ENCODE measurements at regions not wholly inside any gene's neighbourhood (a gene's known extent, or its start where the extent isn't known, plus 50 kb on each side); places are given as distances from the start of the nearest gene placed in this dataset.

DNA sequence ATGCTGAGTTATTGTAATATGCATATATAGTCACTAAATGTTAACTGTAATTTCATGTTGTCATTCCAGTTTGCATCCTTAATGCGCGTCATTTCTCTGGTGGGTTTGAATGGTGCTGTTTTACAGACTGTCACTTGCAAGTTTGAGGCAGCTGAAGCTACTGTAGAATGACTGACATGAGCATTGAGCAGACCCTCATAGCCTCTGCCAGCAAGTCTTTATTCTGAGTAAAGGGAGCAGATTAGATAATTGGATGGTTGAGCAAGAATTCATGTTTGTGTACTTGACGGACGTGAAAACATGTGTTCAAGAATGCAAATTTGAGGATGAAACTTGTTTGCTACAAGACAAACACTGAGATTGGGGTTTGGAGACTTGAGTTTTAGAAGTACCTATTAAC, 854.8 kb upstream of the KLHL29 start:
- H3K9me3 ChIP-seq (ENCODE audit: control insufficient read depth in 3 of 3, low read length in 3 of 3), result peaks cover 0 to 3% (median 0%) of the 10 kb centered on the region in 3 donors
- no peak overlapping the region for H3K27ac ChIP-seq (ENCODE audit: low read depth, low read length)
- H3K9ac ChIP-seq (ENCODE audit: low read depth in 1 of 3, low read length in 3 of 3), result no peak overlapping the region
- H3K36me3 ChIP-seq (ENCODE audit: control insufficient read depth in 3 of 3, insufficient read depth in 3 of 3, low read length in 3 of 3), result no peaks in the 10 kb centered on the region
- no peaks in the 10 kb centered on the region for H3K27me3 ChIP-seq (ENCODE audit: control insufficient read depth in 3 of 3, insufficient read depth in 3 of 3, low read length in 3 of 3)
- no peaks in the 10 kb centered on the region for H3K4me1 ChIP-seq (ENCODE audit: control insufficient read depth in 3 of 3, insufficient read depth in 3 of 3, low read length in 3 of 3)
- H3K4me3 ChIP-seq (ENCODE audit: low read length in 3 of 3), result no peak overlapping the region

DNA sequence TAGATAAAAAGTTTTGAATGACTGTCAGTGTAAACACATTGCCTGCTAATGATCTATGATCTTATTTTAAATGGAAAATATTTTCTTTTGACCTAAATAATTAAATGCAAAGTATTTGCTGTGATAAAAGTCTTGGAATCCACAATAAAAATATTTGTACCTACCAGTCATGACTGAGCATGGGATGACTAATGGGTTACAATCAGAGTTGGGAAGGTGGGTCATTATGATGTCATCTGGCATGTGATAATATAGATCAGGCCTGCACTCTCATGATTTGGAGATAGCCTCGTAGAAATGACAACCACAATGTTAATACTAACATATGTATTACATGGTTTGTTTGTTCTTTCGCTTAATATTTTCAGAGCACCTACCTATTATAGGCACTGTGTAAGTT, 848.8 kb upstream of the KLHL29 start:
- Histone ChIP-seq H3K27me3 (ENCODE audit: control insufficient read depth in 3 of 3, insufficient read depth in 3 of 3, low read length in 3 of 3) (no peaks in the 10 kb centered on the region), H3K36me3 (ENCODE audit: control insufficient read depth in 3 of 3, insufficient read depth in 3 of 3, low read length in 3 of 3) (no peaks in the 10 kb centered on the region)

DNA sequence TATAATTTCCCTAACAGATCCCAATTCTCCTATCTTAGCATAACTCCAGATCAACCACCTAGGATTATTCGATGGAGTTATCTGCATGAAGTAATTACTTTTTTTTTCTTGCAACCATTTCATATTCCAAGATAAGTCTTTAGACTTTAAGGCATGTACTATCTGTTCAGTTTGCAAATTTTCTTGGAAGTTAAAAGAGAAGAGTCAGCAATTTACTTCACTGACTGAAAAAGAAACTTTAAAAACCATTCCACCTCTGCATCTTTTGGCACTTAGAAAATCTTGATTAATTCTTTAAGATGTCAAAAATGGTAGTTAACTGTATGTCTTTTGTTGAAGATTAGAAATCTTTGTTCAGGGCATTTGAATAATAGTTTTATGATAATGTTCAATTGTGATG, 830.5 kb upstream of the KLHL29 start:
- H3K4me1 ChIP-seq (ENCODE audit: control insufficient read depth in 3 of 3, insufficient read depth in 3 of 3, low read length in 3 of 3), result no peaks in the 10 kb centered on the region
- no peak overlapping the region for H3K4me3 ChIP-seq (ENCODE audit: low read length in 3 of 3)
- no peak overlapping the region for H3K27ac ChIP-seq (ENCODE audit: low read depth, low read length)
- no peaks in the 10 kb centered on the region for H3K27me3 ChIP-seq (ENCODE audit: control insufficient read depth in 3 of 3, insufficient read depth in 3 of 3, low read length in 3 of 3)
- no peak overlapping the region for H3K9ac ChIP-seq (ENCODE audit: low read depth in 1 of 3, low read length in 3 of 3)
- H3K36me3 ChIP-seq (ENCODE audit: control insufficient read depth in 3 of 3, insufficient read depth in 3 of 3, low read length in 3 of 3), result no peaks in the 10 kb centered on the region
- no peaks in the 10 kb centered on the region for H3K9me3 ChIP-seq (ENCODE audit: control insufficient read depth in 3 of 3, low read length in 3 of 3)

More for the DNA sequence above, 848.8 kb upstream of the KLHL29 start:
- Histone ChIP-seq H3K9me3 (ENCODE audit: control insufficient read depth in 3 of 3, low read length in 3 of 3) (no peaks in the 10 kb centered on the region), H3K9ac (ENCODE audit: low read depth in 1 of 3, low read length in 3 of 3) (no peak overlapping the region), H3K4me1 (ENCODE audit: control insufficient read depth in 3 of 3, insufficient read depth in 3 of 3, low read length in 3 of 3) (no peaks in the 10 kb centered on the region), H3K27ac (ENCODE audit: low read depth, low read length) (no peak overlapping the region), H3K4me3 (ENCODE audit: low read length in 3 of 3) (no peak overlapping the region)

DNA sequence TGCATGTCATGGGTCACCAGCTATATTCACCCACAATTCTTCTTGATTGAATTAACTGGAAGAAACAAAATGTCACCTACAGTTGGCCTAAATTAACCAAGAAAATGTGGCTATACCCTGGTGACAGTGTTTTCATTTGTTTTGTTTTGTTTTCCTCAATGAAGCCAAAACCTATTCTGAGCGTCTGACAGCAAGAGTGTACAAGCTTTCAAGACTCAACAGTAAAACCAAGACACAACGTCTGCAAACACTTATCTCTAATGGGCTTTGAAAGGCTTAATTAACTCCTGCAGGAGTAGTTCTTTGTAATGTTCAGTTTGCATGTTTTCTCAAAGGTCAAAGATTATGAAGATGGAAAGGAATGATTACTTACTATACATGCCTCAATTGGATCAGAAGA, 827.6 kb upstream of the KLHL29 start:
- Histone ChIP-seq H3K9me3 (ENCODE audit: control insufficient read depth in 3 of 3, low read length in 3 of 3) (no peaks in the 10 kb centered on the region), H3K4me1 (ENCODE audit: control insufficient read depth in 3 of 3, insufficient read depth in 3 of 3, low read length in 3 of 3) (no peaks in the 10 kb centered on the region), H3K9ac (ENCODE audit: low read depth in 1 of 3, low read length in 3 of 3) (no peak overlapping the region), H3K4me3 (ENCODE audit: low read length in 3 of 3) (no peak overlapping the region), H3K27me3 (ENCODE audit: control insufficient read depth in 3 of 3, insufficient read depth in 3 of 3, low read length in 3 of 3) (no peaks in the 10 kb centered on the region), H3K27ac (ENCODE audit: low read depth, low read length) (no peak overlapping the region), H3K36me3 (ENCODE audit: control insufficient read depth in 3 of 3, insufficient read depth in 3 of 3, low read length in 3 of 3) (no peaks in the 10 kb centered on the region)

DNA sequence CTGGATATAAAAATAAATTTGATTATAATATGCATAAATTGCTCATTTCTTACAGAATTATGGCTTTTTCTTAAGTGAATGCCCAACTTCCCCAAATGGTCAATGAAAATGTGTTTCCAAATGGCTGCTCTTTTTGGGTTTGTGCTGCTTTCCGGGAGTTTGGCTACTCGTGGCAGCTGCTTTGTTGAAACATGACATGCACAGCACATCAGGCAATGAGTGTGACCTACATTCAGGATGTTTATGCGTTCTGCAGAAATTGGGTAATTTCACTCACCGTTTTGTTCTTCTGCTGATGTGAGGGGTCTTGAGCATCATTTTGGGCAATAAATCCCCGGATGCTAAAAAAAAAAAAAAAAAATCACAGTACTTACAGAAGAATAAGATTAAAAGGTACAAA, 825.0 kb upstream of the KLHL29 start:
- Histone ChIP-seq H3K4me3 (ENCODE audit: low read length in 3 of 3) (no peak overlapping the region), H3K9me3 (ENCODE audit: control insufficient read depth in 3 of 3, low read length in 3 of 3) (no peaks in the 10 kb centered on the region), H3K36me3 (ENCODE audit: control insufficient read depth in 3 of 3, insufficient read depth in 3 of 3, low read length in 3 of 3) (no peaks in the 10 kb centered on the region), H3K27me3 (ENCODE audit: control insufficient read depth in 3 of 3, insufficient read depth in 3 of 3, low read length in 3 of 3) (no peaks in the 10 kb centered on the region), H3K27ac (ENCODE audit: low read depth, low read length) (no peak overlapping the region), H3K4me1 (ENCODE audit: control insufficient read depth in 3 of 3, insufficient read depth in 3 of 3, low read length in 3 of 3) (no peaks in the 10 kb centered on the region), H3K9ac (ENCODE audit: low read depth in 1 of 3, low read length in 3 of 3) (no peak overlapping the region)

DNA sequence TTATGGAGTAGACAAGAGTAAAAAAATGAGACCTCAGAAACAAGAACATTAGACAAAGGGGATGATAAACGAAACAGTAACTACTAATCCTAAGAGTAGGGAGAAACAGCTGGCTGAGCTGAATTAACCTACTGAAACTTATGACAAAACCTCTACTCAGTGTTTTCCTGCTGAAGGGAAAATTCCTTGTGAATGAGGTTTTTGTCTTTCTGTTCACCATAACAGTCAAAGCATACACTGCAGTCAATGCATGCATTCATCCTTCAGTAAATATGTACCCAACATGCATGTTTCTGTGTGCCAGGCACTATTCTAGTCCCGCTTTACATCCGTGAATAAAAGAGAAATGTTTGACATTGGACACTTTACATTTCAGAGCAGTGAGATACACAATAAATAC, 805.6 kb upstream of the KLHL29 start:
- Histone ChIP-seq H3K9ac (ENCODE audit: low read depth in 1 of 3, low read length in 3 of 3) (no peak overlapping the region), H3K36me3 (ENCODE audit: control insufficient read depth in 3 of 3, insufficient read depth in 3 of 3, low read length in 3 of 3) (no peaks in the 10 kb centered on the region), H3K4me1 (ENCODE audit: control insufficient read depth in 3 of 3, insufficient read depth in 3 of 3, low read length in 3 of 3) (no peaks in the 10 kb centered on the region), H3K27me3 (ENCODE audit: control insufficient read depth in 3 of 3, insufficient read depth in 3 of 3, low read length in 3 of 3) (no peaks in the 10 kb centered on the region), H3K9me3 (ENCODE audit: control insufficient read depth in 3 of 3, low read length in 3 of 3) (peaks cover 0 to 7% (median 4%) of the 10 kb centered on the region in 3 donors), H3K27ac (ENCODE audit: low read depth, low read length) (no peak overlapping the region), H3K4me3 (ENCODE audit: low read length in 3 of 3) (no peak overlapping the region)

DNA sequence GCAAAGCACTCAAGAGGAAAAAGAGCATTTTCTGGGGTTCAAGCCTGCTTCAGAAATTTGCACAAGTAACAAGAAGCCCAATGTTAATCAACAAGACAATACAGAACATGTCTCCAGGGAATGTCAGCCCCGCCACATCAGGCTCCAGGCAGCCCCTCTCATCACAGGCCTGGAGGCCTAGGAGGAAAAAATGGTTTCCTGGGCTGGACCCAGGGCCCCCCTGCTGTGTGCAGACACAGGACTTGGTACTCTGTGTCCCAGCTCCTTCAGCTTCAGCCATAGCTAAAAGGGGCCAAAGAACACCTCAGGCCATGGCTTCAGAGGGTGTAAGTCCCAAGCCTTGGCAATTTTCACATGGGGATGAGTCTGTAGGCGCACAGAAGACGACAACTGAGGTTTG, 802.9 kb upstream of the KLHL29 start:
- no peaks in the 10 kb centered on the region for H3K27me3 ChIP-seq (ENCODE audit: control insufficient read depth in 3 of 3, insufficient read depth in 3 of 3, low read length in 3 of 3)
- no peak overlapping the region for H3K9ac ChIP-seq (ENCODE audit: low read depth in 1 of 3, low read length in 3 of 3)
- H3K36me3 ChIP-seq (ENCODE audit: control insufficient read depth in 3 of 3, insufficient read depth in 3 of 3, low read length in 3 of 3), result no peaks in the 10 kb centered on the region
- peaks cover 0 to 7% (median 4%) of the 10 kb centered on the region in 3 donors for H3K9me3 ChIP-seq (ENCODE audit: control insufficient read depth in 3 of 3, low read length in 3 of 3)
- no peaks in the 10 kb centered on the region for H3K4me1 ChIP-seq (ENCODE audit: control insufficient read depth in 3 of 3, insufficient read depth in 3 of 3, low read length in 3 of 3)
- no peak overlapping the region for H3K27ac ChIP-seq (ENCODE audit: low read depth, low read length)
- H3K4me3 ChIP-seq (ENCODE audit: low read length in 3 of 3), result no peak overlapping the region

DNA sequence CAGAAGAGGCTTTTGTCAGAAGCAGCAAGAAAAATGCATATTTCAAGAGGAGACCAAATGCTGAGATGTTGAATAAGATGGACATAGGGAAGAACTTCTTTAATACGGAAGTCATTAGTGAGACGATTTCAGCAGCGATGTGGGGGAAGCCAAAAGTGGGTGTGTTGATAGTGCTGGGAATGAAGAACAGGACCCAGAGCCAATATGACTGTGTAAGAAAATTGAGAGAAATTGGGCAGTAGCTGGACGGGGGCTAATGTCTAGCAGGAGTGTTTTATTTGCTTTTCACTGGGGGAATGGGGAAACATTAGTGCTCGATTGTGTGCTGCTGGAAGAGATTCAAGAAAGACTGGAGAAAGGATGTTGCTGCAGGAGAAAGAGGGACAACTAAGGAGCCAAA, 788.7 kb upstream of the KLHL29 start:
- H3K4me3 ChIP-seq (ENCODE audit: low read length in 3 of 3), result peak overlapping the region in 1 of 3 donors; percentile 48
- no peak overlapping the region for H3K27ac ChIP-seq (ENCODE audit: low read depth, low read length)
- H3K36me3 ChIP-seq (ENCODE audit: control insufficient read depth in 3 of 3, insufficient read depth in 3 of 3, low read length in 3 of 3), result no peaks in the 10 kb centered on the region
- no peak overlapping the region for H3K9ac ChIP-seq (ENCODE audit: low read depth in 1 of 3, low read length in 3 of 3)
- H3K27me3 ChIP-seq (ENCODE audit: control insufficient read depth in 3 of 3, insufficient read depth in 3 of 3, low read length in 3 of 3), result no peaks in the 10 kb centered on the region
- H3K9me3 ChIP-seq (ENCODE audit: control insufficient read depth in 3 of 3, low read length in 3 of 3), result no peaks in the 10 kb centered on the region
- H3K4me1 ChIP-seq (ENCODE audit: control insufficient read depth in 3 of 3, insufficient read depth in 3 of 3, low read length in 3 of 3), result no peaks in the 10 kb centered on the region

DNA sequence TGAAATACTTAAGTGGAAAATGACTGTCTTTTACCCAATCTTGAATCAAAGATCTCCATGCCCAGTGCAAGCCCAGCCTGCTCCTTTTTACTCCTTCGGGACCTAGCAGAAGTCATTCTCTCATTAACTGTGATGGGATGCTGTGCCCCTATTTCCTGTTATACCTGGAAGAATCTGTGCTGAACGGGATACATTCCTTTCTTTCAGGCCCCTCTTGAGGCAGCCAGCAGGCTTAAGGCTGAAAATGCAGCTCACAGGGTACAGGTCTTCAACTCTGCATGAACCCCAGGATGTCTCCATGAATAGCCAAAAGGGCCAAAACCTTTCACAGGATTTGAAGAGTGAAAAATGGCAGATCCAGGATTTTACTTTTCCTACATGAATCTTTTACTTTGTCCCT, 784.8 kb upstream of the KLHL29 start:
- H3K36me3 ChIP-seq (ENCODE audit: control insufficient read depth in 3 of 3, insufficient read depth in 3 of 3, low read length in 3 of 3), result no peaks in the 10 kb centered on the region
- H3K9me3 ChIP-seq (ENCODE audit: control insufficient read depth in 3 of 3, low read length in 3 of 3), result no peaks in the 10 kb centered on the region
- no peak overlapping the region for H3K4me3 ChIP-seq (ENCODE audit: low read length in 3 of 3)
- no peaks in the 10 kb centered on the region for H3K27me3 ChIP-seq (ENCODE audit: control insufficient read depth in 3 of 3, insufficient read depth in 3 of 3, low read length in 3 of 3)
- H3K9ac ChIP-seq (ENCODE audit: low read depth in 1 of 3, low read length in 3 of 3), result no peak overlapping the region
- H3K27ac ChIP-seq (ENCODE audit: low read depth, low read length), result no peak overlapping the region
- no peaks in the 10 kb centered on the region for H3K4me1 ChIP-seq (ENCODE audit: control insufficient read depth in 3 of 3, insufficient read depth in 3 of 3, low read length in 3 of 3)

DNA sequence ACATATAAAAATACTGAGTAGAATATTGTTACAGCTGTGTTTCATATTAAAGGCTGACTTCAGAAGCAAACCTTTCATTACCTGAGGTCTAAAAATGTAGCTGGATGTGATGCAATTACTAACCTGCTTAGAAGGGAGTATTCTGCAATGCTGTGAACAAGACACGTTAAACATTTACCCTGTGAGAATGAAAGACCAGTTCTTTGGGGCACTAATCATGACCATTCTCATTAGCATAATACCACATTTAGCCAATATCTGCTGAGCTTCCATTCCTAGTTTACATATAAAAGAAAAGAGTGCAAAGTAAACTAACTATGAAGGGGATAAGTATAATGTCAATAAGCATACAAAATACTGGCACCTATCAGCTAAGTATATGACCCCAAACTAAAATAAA, 784.0 kb upstream of the KLHL29 start:
- Histone ChIP-seq H3K4me3 (ENCODE audit: low read length in 3 of 3) (no peak overlapping the region), H3K36me3 (ENCODE audit: control insufficient read depth in 3 of 3, insufficient read depth in 3 of 3, low read length in 3 of 3) (no peaks in the 10 kb centered on the region), H3K27ac (ENCODE audit: low read depth, low read length) (no peak overlapping the region), H3K27me3 (ENCODE audit: control insufficient read depth in 3 of 3, insufficient read depth in 3 of 3, low read length in 3 of 3) (no peaks in the 10 kb centered on the region), H3K9ac (ENCODE audit: low read depth in 1 of 3, low read length in 3 of 3) (no peak overlapping the region), H3K9me3 (ENCODE audit: control insufficient read depth in 3 of 3, low read length in 3 of 3) (no peaks in the 10 kb centered on the region), H3K4me1 (ENCODE audit: control insufficient read depth in 3 of 3, insufficient read depth in 3 of 3, low read length in 3 of 3) (no peaks in the 10 kb centered on the region)

DNA sequence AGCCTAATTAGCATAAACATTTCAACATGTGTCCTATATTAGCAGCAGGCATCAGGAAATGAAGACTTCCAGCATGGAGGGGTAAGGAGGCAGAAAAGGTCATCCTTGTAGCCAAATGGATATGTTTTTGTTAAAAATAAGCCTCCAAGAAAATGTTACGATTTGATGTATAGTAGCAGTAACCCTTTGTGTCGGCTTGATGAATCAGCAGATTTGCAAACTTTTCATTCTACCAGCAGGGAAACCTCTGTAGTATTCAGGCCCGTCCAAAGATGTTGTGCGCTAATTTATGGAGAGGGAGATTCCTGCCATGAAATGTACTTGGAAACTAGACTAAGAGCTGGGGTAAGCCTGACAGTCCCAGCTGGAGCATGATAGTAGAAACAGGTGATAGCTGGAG, 780.8 kb upstream of the KLHL29 start:
- Histone ChIP-seq H3K9ac (ENCODE audit: low read depth in 1 of 3, low read length in 3 of 3) (no peak overlapping the region), H3K27me3 (ENCODE audit: control insufficient read depth in 3 of 3, insufficient read depth in 3 of 3, low read length in 3 of 3) (no peaks in the 10 kb centered on the region), H3K4me1 (ENCODE audit: control insufficient read depth in 3 of 3, insufficient read depth in 3 of 3, low read length in 3 of 3) (no peaks in the 10 kb centered on the region)

More for the DNA sequence above, 780.8 kb upstream of the KLHL29 start:
- Histone ChIP-seq H3K36me3 (ENCODE audit: control insufficient read depth in 3 of 3, insufficient read depth in 3 of 3, low read length in 3 of 3) (no peaks in the 10 kb centered on the region), H3K4me3 (ENCODE audit: low read length in 3 of 3) (no peak overlapping the region), H3K9me3 (ENCODE audit: control insufficient read depth in 3 of 3, low read length in 3 of 3) (no peaks in the 10 kb centered on the region), H3K27ac (ENCODE audit: low read depth, low read length) (no peak overlapping the region)
